ENCODE measurements at regions not wholly inside any gene's neighbourhood (a gene's known extent, or its start where the extent isn't known, plus 50 kb on each side); places are given as distances from the start of the nearest gene placed in this dataset.

GRCh38 chr3:18813300-18813699, 335.0 kb upstream of the KCNH8 start:
- Histone ChIP-seq H3K36me3 (ENCODE audit: control insufficient read depth in 2 of 4, insufficient read depth in 4 of 4, low read length in 3 of 4) (no peaks in the 10 kb centered on the region), H3K4me2 (ENCODE audit: insufficient read depth in 1 of 2, low read depth in 2 of 2, low read length in 2 of 2) (no peak overlapping the region), H3K9ac (replicated peaks in 1 of 4; ENCODE audit: extremely low read depth in 1 of 4, low read depth in 3 of 4, low read length in 3 of 4) (no peak overlapping the region), H2AFZ (ENCODE audit: low read length) (no peak overlapping the region), H3K9me3 (ENCODE audit: insufficient read depth in 2 of 2, low read depth in 1 of 2, low read length in 1 of 2) (no peaks in the 10 kb centered on the region), H2BK15ac (ENCODE audit: low read length) (no peak overlapping the region), H3K23ac (ENCODE audit: insufficient read length) (no peak overlapping the region), H4K20me1 (replicated peaks in 1 of 2; ENCODE audit: control insufficient read depth in 1 of 2, insufficient read depth in 2 of 2, low read length in 2 of 2) (no peaks in the 10 kb centered on the region), H4K8ac (ENCODE audit: extremely low read depth, insufficient read depth, low read length) (no peak overlapping the region), H3K23me2 (ENCODE audit: low read depth, low read length) (no peaks in the 10 kb centered on the region), H4K91ac (replicated peaks; ENCODE audit: insufficient read length, low read length) (no peak overlapping the region), H2BK5ac (ENCODE audit: low read depth, low read length) (no peak overlapping the region), H3K18ac (ENCODE audit: extremely low read depth, low read length) (no peak overlapping the region), H2BK20ac (ENCODE audit: low read length) (no peak overlapping the region), H3K4me1 (replicated peaks in 1 of 4; ENCODE audit: control insufficient read depth in 3 of 4, insufficient read depth in 4 of 4, low read length in 3 of 4) (no peaks in the 10 kb centered on the region), H3K27me3 (replicated peaks in 1 of 4; ENCODE audit: control insufficient read depth in 3 of 4, extremely low read depth in 1 of 4, insufficient read depth in 3 of 4, low read length in 3 of 4) (no peaks in the 10 kb centered on the region), H2BK120ac (replicated peaks; ENCODE audit: low read depth, low read length) (no peak overlapping the region), H3K79me1 (ENCODE audit: low read depth, low read length) (no peaks in the 10 kb centered on the region), H4K5ac (ENCODE audit: insufficient read length, low read depth, low read length) (no peak overlapping the region), H3K14ac (ENCODE audit: insufficient read length) (no peak overlapping the region), H3K4ac (replicated peaks; ENCODE audit: insufficient read length, low read depth, low read length) (no peak overlapping the region), H2BK12ac (ENCODE audit: low read depth, low read length) (no peak overlapping the region), H3K4me3 (ENCODE audit: extremely low read depth in 1 of 4, insufficient read depth in 2 of 4, low read depth in 3 of 4, low read length in 4 of 4) (no peak overlapping the region), H3K27ac (ENCODE audit: low read depth, low read length) (no peak overlapping the region), H3K79me2 (ENCODE audit: control insufficient read depth in 1 of 2, insufficient read depth in 2 of 2, low read length in 2 of 2) (no peaks in the 10 kb centered on the region), H3K56ac (replicated peaks; ENCODE audit: insufficient read length, low read depth, low read length) (no peak overlapping the region), H2AK5ac (ENCODE audit: low read depth, low read length) (no peak overlapping the region)
- FAIRE-seq, result no peak
- ChIA-PET CTCF (ENCODE audit: partially characterized antibody) (interaction anchor here (1.3 kb wide), 1 partner anchor 34 kb away, joined by 6 read pairs; no protein-coding TSS in a partner anchor), POLR2A (ENCODE audit: partially characterized antibody) (no interaction called here)
- no peak for DNase-seq (ENCODE audit: low read depth in 1 of 2, low spot score in 2 of 2)
- TF ChIP-seq CTCF (IDR thresholded peaks at IDR 0.05; ENCODE audit: control extremely low read depth in 1 of 3, insufficient read depth in 1 of 3, low read depth in 1 of 3, low read length in 3 of 3) (no peak), SP2 (IDR thresholded peaks at IDR 0.05; ENCODE audit: low read length) (no peak), SP1 (IDR thresholded peaks at IDR 0.05; ENCODE audit: low read depth, low read length) (no peak)
- WGBS, 2 experiments (ENCODE audit: extremely low coverage in 1 of 2, insufficient coverage in 1 of 2, insufficient read length in 1 of 2, insufficient replicate concordance in 2 of 2, low coverage in 1 of 2, low lambda C conversion rate in 2 of 2, missing lambda C conversion rate in 1 of 2), result 97% methylated on average over 3 of the region's 3 CpGs; no CpG with 5 or more reads in 1 of the 2 experiments

All from H1 (cell line).